ENCODE measurements at regions not wholly inside any gene's neighbourhood (a gene's known extent, or its start where the extent isn't known, plus 50 kb on each side); places are given as distances from the start of the nearest gene placed in this dataset.

DNA sequence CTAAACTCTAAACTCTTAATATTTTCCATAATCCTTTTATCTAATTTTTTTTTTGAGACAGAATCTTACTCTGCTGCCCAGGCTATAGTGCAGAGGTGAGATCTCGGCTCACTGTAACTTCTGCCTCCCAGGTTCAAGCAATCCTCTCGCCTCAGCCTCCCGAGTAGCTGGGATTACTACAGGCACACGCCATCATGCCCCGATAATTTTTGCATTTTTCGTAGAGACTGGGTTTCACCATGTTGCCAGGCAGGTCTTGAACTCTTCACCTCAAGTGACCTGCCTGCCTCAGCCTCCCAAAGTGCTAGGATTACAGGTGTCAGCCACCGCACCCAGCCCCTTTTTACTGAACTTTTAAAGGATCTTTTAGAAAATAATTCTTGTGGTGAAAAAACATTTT, 110.2 kb upstream of the PHF14 start:
- Histone ChIP-seq H3K27me3 (ENCODE audit: insufficient read depth, low read length) (no peaks in the 10 kb centered on the region), H3K9ac (ENCODE audit: low read depth, low read length) (no peak overlapping the region), H3K9me3 (ENCODE audit: insufficient read depth, low read depth, low read length) (no peaks in the 10 kb centered on the region), H3K4me3 (ENCODE audit: low read length) (no peak overlapping the region), H3K36me3 (ENCODE audit: insufficient read depth, low read length) (no peaks in the 10 kb centered on the region), H3K4me1 (ENCODE audit: insufficient read depth, low read length) (peaks cover 8% of the 10 kb centered on the region), H3K27ac (ENCODE audit: low read depth, low read length) (no peak overlapping the region)
- 96% methylated on average over 7 of the region's 7 CpGs for WGBS

DNA sequence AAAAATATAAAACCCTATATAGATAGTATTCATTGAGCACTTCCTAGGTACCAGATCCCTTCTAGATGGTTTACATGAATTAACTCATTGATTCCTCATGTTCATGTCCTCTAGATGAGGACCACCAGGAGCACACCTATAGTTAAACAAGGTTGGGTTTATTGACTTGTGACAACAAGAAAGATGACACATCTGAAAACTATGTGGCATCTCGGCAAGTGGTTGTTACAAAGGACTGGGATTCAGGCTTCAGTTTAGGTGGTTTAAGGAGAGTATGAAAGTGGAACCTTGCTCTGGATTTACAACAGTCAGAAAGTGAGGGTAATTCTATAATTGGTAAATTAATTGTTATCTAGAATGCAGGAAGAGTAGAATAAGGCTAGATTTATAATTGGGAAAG, 99.0 kb upstream of the PHF14 start:
- Histone ChIP-seq H3K27ac (ENCODE audit: low read depth, low read length) (no peak overlapping the region), H3K9me3 (ENCODE audit: insufficient read depth, low read depth, low read length) (no peaks in the 10 kb centered on the region), H3K4me1 (ENCODE audit: insufficient read depth, low read length) (no peaks in the 10 kb centered on the region), H3K9ac (ENCODE audit: low read depth, low read length) (no peak overlapping the region), H3K4me3 (ENCODE audit: low read length) (no peak overlapping the region), H3K27me3 (ENCODE audit: insufficient read depth, low read length) (no peaks in the 10 kb centered on the region), H3K36me3 (ENCODE audit: insufficient read depth, low read length) (no peaks in the 10 kb centered on the region)
- 70% methylated on average over 1 of the region's 1 CpG for WGBS

- H3K4me1 ChIP-seq (ENCODE audit: insufficient read depth, low read length), result no peaks in the 10 kb centered on the region
- H3K27me3 ChIP-seq (ENCODE audit: insufficient read depth, low read length), result no peaks in the 10 kb centered on the region
- H3K36me3 ChIP-seq (ENCODE audit: insufficient read depth, low read length), result no peaks in the 10 kb centered on the region
- WGBS, result 92% methylated on average over 2 of the region's 2 CpGs
- H3K4me3 ChIP-seq (ENCODE audit: low read length), result no peak overlapping the region
- no peaks in the 10 kb centered on the region for H3K9me3 ChIP-seq (ENCODE audit: insufficient read depth, low read depth, low read length)
- no peak overlapping the region for H3K27ac ChIP-seq (ENCODE audit: low read depth, low read length)
- H3K9ac ChIP-seq (ENCODE audit: low read depth, low read length), result no peak overlapping the region
Measured at GRCh38 chr7:10875080-10875479, 98.6 kb upstream of the PHF14 start.

- 93% methylated on average over 7 of the region's 7 CpGs for WGBS
- Histone ChIP-seq H3K27ac (ENCODE audit: low read depth, low read length) (no peak overlapping the region), H3K4me3 (ENCODE audit: low read length) (no peak overlapping the region)
Measured at GRCh38 chr7:10888861-10889260, 84.8 kb upstream of the PHF14 start.

DNA sequence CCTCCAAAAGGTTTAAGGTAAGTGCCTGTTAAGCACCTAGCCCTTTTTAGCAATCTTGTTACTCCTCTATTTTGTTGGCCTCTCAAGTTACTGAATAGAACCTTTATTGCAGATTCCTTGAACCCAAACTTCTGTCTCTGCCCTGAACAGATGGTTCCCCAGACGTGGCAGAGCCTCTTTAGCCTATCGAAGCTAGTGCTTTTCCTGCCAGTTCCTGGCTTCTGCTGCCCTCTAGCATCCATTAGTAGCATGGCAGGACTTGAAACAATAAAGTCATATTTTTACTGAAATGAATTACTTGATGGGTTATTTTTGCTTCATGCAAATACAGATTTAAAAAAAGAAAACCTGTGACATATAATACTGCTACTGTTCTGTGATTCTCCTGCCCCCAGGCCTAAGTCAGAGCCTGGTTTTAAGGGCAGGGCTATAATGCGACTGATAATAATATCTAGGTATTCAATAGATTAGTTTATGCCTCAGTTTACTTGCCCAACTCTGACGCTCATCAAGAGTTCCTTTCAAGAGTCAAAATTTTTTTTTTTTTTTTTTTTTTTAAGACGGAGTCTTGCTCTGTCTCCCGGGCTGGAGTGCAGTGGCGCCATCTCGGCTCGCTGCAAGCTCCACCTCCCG, 84.3 kb upstream of the PHF14 start:
- no peak overlapping the region for H3K27ac ChIP-seq (ENCODE audit: low read depth, low read length)
- 76% methylated on average over 10 of the region's 10 CpGs for WGBS
- no peak overlapping the region for H3K9ac ChIP-seq (ENCODE audit: low read depth, low read length)
- no peak overlapping the region for H3K4me3 ChIP-seq (ENCODE audit: low read length)
- H3K36me3 ChIP-seq (ENCODE audit: insufficient read depth, low read length), result no peaks in the 10 kb centered on the region
- no peaks in the 10 kb centered on the region for H3K27me3 ChIP-seq (ENCODE audit: insufficient read depth, low read length)
- H3K4me1 ChIP-seq (ENCODE audit: insufficient read depth, low read length), result no peaks in the 10 kb centered on the region
- no peaks in the 10 kb centered on the region for H3K9me3 ChIP-seq (ENCODE audit: insufficient read depth, low read depth, low read length)

More at GRCh38 chr7:10888861-10889260, 84.8 kb upstream of the PHF14 start:
- Histone ChIP-seq H3K4me1 (ENCODE audit: insufficient read depth, low read length) (no peaks in the 10 kb centered on the region), H3K9ac (ENCODE audit: low read depth, low read length) (no peak overlapping the region), H3K9me3 (ENCODE audit: insufficient read depth, low read depth, low read length) (no peaks in the 10 kb centered on the region), H3K27me3 (ENCODE audit: insufficient read depth, low read length) (no peaks in the 10 kb centered on the region), H3K36me3 (ENCODE audit: insufficient read depth, low read length) (no peaks in the 10 kb centered on the region)

DNA sequence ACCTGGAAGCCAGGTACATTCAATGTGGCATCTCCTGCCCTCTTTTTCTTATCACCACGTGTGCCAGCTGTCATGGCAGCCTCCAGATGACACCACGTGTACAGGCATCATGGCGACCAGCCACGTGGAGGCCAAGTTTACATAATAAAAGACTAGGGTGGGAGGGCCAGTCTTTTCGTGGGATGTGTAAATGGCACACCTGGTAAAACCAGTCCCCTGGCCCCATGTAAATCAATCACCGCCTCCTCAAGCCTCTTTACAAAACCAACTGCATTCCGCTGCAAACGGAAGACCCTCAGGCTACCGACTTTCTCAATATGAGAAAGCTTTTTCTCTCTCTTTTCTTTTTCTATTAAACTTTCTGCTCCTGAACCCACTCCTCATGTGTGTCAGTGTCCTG, 65.1 kb upstream of the PHF14 start:
- H3K4me3 ChIP-seq (ENCODE audit: low read length), result no peak overlapping the region; the same call in 1 of the 2 replicates
- H3K36me3 ChIP-seq (ENCODE audit: insufficient read depth, low read length), result no peaks in the 10 kb centered on the region; the same call in 1 of the 2 replicates
- WGBS, result 50% methylated on average over 8 of the region's 9 CpGs
- peak overlapping the region; percentile 46; the same call in 1 of the 2 replicates for H3K27ac ChIP-seq (ENCODE audit: low read depth, low read length)
- H3K9ac ChIP-seq (ENCODE audit: low read depth, low read length), result peak overlapping the region; percentile 27
- H3K9me3 ChIP-seq (ENCODE audit: insufficient read depth, low read depth, low read length), result peaks cover 24% of the 10 kb centered on the region
- no peaks in the 10 kb centered on the region for H3K27me3 ChIP-seq (ENCODE audit: insufficient read depth, low read length)
- peaks cover 14% of the 10 kb centered on the region for H3K4me1 ChIP-seq (ENCODE audit: insufficient read depth, low read length)

DNA sequence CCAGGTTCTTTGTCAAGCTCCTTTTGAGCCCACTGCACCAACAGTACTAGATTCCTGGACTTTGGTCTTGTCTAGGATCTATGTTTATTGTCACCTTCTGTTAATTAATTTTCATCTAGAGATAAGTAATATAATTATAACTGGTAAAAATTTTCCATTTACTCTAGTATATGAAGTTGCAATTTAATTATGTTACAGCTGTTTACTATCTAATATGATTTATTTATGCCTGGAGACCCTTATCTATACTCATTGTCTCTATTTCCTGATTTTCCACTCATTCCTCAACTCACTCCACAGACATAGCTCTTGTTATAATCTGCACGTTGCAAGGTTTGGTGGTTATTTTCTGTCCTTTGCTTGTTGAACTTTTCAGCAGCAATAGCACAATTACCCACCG, 63.2 kb upstream of the PHF14 start:
- H3K27me3 ChIP-seq (ENCODE audit: insufficient read depth, low read length), result no peaks in the 10 kb centered on the region
- 98% methylated on average over 2 of the region's 2 CpGs for WGBS

DNA sequence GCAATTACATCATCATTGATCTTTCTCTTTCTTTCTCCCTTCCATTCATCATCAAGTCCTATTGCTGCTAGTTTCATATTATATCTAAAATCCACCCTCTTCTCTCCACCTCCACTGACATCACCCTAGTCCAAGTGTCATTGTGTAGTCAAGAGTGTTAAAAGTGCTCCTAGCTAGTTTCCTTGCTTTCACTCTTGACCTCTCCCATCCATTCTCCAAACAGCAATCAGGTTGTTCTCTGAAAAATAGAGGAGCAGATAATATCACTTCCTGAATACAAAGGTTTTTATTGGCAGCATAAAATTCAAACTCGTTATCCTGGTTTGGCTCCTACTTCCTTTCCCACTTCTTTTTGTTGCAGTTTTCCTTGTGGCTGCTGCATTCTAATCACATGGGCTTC, 61.6 kb upstream of the PHF14 start:
- H3K4me3 ChIP-seq (ENCODE audit: low read length), result no peak overlapping the region
- H3K27me3 ChIP-seq (ENCODE audit: insufficient read depth, low read length), result no peaks in the 10 kb centered on the region
- peaks cover 17% of the 10 kb centered on the region for H3K4me1 ChIP-seq (ENCODE audit: insufficient read depth, low read length)
- no peak overlapping the region for H3K27ac ChIP-seq (ENCODE audit: low read depth, low read length)
- H3K9me3 ChIP-seq (ENCODE audit: insufficient read depth, low read depth, low read length), result peaks cover 24% of the 10 kb centered on the region
- WGBS, result 91% methylated on average over 1 of the region's 1 CpG
- no peak overlapping the region for H3K9ac ChIP-seq (ENCODE audit: low read depth, low read length)
- H3K36me3 ChIP-seq (ENCODE audit: insufficient read depth, low read length), result no peaks in the 10 kb centered on the region; the same call in 1 of the 2 replicates

More for the DNA sequence above, 63.2 kb upstream of the PHF14 start:
- Histone ChIP-seq H3K36me3 (ENCODE audit: insufficient read depth, low read length) (no peaks in the 10 kb centered on the region; the same call in 1 of the 2 replicates), H3K27ac (ENCODE audit: low read depth, low read length) (no peak overlapping the region), H3K4me3 (ENCODE audit: low read length) (no peak overlapping the region), H3K9ac (ENCODE audit: low read depth, low read length) (no peak overlapping the region), H3K4me1 (ENCODE audit: insufficient read depth, low read length) (peaks cover 17% of the 10 kb centered on the region), H3K9me3 (ENCODE audit: insufficient read depth, low read depth, low read length) (peaks cover 24% of the 10 kb centered on the region)

- no peak overlapping the region for H3K27ac ChIP-seq (ENCODE audit: low read depth, low read length)
- no peaks in the 10 kb centered on the region for H3K27me3 ChIP-seq (ENCODE audit: insufficient read depth, low read length)
- peaks cover 17% of the 10 kb centered on the region for H3K4me1 ChIP-seq (ENCODE audit: insufficient read depth, low read length)
- H3K4me3 ChIP-seq (ENCODE audit: low read length), result no peak overlapping the region
- WGBS, result 92% methylated on average over 2 of the region's 2 CpGs
- H3K36me3 ChIP-seq (ENCODE audit: insufficient read depth, low read length), result no peaks in the 10 kb centered on the region; the same call in 1 of the 2 replicates
- H3K9ac ChIP-seq (ENCODE audit: low read depth, low read length), result no peak overlapping the region
- peaks cover 24% of the 10 kb centered on the region for H3K9me3 ChIP-seq (ENCODE audit: insufficient read depth, low read depth, low read length)
Measured at GRCh38 chr7:10913457-10913856, 60.2 kb upstream of the PHF14 start.

- Histone ChIP-seq H3K27me3 (ENCODE audit: insufficient read depth, low read length) (no peaks in the 10 kb centered on the region), H3K9me3 (ENCODE audit: insufficient read depth, low read depth, low read length) (no peaks in the 10 kb centered on the region), H3K36me3 (ENCODE audit: insufficient read depth, low read length) (no peaks in the 10 kb centered on the region), H3K4me3 (ENCODE audit: low read length) (no peak overlapping the region), H3K9ac (ENCODE audit: low read depth, low read length) (no peak overlapping the region), H3K4me1 (ENCODE audit: insufficient read depth, low read length) (peaks cover 7% of the 10 kb centered on the region; the same call in 1 of the 2 replicates), H3K27ac (ENCODE audit: low read depth, low read length) (no peak overlapping the region)
- 91% methylated on average over 4 of the region's 4 CpGs for WGBS
Measured at GRCh38 chr7:10918093-10918590, 55.5 kb upstream of the PHF14 start.

DNA sequence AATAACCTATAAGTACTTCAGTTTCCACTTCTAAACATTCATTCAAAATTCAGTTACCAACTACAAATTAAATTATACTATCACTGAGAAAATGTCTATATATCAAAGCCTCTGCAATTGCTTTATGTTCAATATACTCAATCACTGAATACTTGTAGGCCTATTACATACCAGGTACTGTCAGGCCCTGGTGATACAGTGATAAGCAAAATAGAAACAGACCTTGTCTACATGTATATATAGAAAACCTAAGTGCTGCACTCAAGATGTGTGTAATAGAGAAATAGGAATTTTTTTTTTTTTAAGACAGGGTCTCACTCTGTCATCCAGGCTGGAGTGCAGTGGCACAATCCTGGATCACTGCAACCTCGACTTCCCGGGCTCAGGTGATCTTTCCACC, 53.7 kb upstream of the PHF14 start:
- H3K4me3 ChIP-seq (ENCODE audit: low read length), result no peak overlapping the region
- no peaks in the 10 kb centered on the region for H3K36me3 ChIP-seq (ENCODE audit: insufficient read depth, low read length)
- no peak overlapping the region for H3K27ac ChIP-seq (ENCODE audit: low read depth, low read length)
- H3K9ac ChIP-seq (ENCODE audit: low read depth, low read length), result no peak overlapping the region
- no peaks in the 10 kb centered on the region for H3K9me3 ChIP-seq (ENCODE audit: insufficient read depth, low read depth, low read length)
- H3K4me1 ChIP-seq (ENCODE audit: insufficient read depth, low read length), result no peaks in the 10 kb centered on the region; the same call in 1 of the 2 replicates
- H3K27me3 ChIP-seq (ENCODE audit: insufficient read depth, low read length), result no peaks in the 10 kb centered on the region
- 89% methylated on average over 2 of the region's 2 CpGs for WGBS
